Right lobe of liver (tissue), 6 donors: ENCODE measurements at regions not wholly inside any gene's neighbourhood (a gene's known extent, or its start where the extent isn't known, plus 50 kb on each side); places are given as distances from the start of the nearest gene placed in this dataset.

Experiments
- ATAC-seq, 4 donors: fragments of 200-7000 bp; cut with Tn5 transposase; one replicate each; pipeline ENCODE4 v1.9.1; 2020; ENCODE audit warnings: mild to moderate bottlenecking in 4 of 4, moderate library complexity in 4 of 4
- DNase-seq, 3 donors: peaks; one replicate each; pipeline ENCODE4 v3.0.0-alpha.2; 2020
- H3K27ac ChIP-seq, 3 donors: fragments of 200-600 bp; one replicate each; pipeline ENCODE4 v1.8.0; 2022
- H3K27me3 ChIP-seq, 2 donors: fragments of 200-600 bp; one replicate each; pipeline ENCODE4 v1.8.0; 2022
- H3K36me3 ChIP-seq, 4 donors: fragments of 200-600 bp; sonication (generic) in 1 of 4; one replicate each; pipeline versions ENCODE4 v1.5.1 to v1.8.0; 2017 to 2022; ENCODE audit warnings: control low read depth in 1 of 4
- H3K4me1 ChIP-seq, 4 donors: fragments of 200-600 bp; sonication (generic) in 1 of 4; one replicate each; pipeline versions ENCODE4 v1.5.1 to v1.8.0; 2017 to 2022; ENCODE audit warnings: control low read depth in 1 of 4
- H3K4me3 ChIP-seq, 3 donors: fragments of 200-600 bp; one replicate each; pipeline ENCODE4 v1.8.0; 2022
- H3K9me3 ChIP-seq, 4 donors: fragments of 200-600 bp; sonication (generic) in 1 of 4; one replicate each; pipeline versions ENCODE4 v1.5.1 to v1.8.0; 2017 to 2022; ENCODE audit warnings: control low read depth in 1 of 4
- POLR2A ChIP-seq: fragments of 450-650 bp; IDR thresholded peaks from one replicate; pipeline ENCODE4 v1.6.1; 2017; ENCODE audit warnings: antibody characterized with exemption, mild to moderate bottlenecking
- WGBS: methylation state at CpG from one replicate; pipeline ENCODE4 v1.1.6; 2018; ENCODE audit warnings: low coverage, low lambda C conversion rate; ENCODE audit not compliant: insufficient coverage; ENCODE audit errors: missing lambda C conversion rate; 5-methylcytosine and 5-hydroxymethylcytosine counted together
- intact Hi-C, 2 donors: fragments of 100-400 bp; cut with DNase I; formaldehyde crosslinking; loops; one replicate each; pipeline versions ENCODE4 v1.11.2 to v1.14.1; 2022
- TF ChIP-seq, protein P1 (sequence below), 4 donors: fragments of 200-600 bp in 3 of 4; fragments of 450-650 bp in 1 of 4; IDR thresholded peaks; one replicate each; pipeline versions ENCODE4 v1.5.1 to v1.8.0; 2016 to 2022; ENCODE audit warnings: antibody characterized with exemption in 4 of 4, mild to moderate bottlenecking in 2 of 4
- donor health status: DM: no; HTN: yes; CAD: no.
- donor health status: DM: no; HTN: no; CAD: no.
- donor health status: DM: no; HTN: no; CAD: no.
- donor health status: DM: no; HTN: yes; CAD: no.
- donor health status: DM: no; HTN: yes; CAD: no.

DNA sequence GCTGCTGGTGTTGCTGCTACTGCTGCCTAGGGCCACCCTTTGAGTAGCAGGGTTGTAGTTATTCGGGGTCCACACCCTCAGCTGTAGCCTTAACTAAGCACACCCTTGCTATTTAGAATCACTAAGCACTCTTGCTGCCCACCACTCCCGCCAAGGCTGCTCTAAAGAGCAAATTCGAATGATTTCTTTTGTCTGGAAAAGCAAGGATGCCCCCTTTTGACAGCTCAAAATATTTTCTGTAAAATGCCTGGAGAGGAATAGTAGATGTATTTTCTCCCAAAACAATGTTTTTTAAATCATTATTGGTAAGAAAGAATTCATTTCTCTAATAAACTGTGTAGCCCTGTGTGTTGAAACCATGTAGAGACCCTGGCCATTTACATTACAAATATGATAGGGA lies 80.8 kb upstream of the PAPOLG start:
- H3K4me1 ChIP-seq, result no peaks in the 10 kb centered on the region
- no peak for TF ChIP-seq POLR2A
- H3K9me3 ChIP-seq, result no peaks in the 10 kb centered on the region
- intact Hi-C loops, result no loop called here
- H3K27me3 ChIP-seq, result no peaks in the 10 kb centered on the region
- ATAC-seq (no peak), DNase-seq (no peak)
- 33% methylated on average over 3 of the region's 3 CpGs for WGBS
- no peaks in the 10 kb centered on the region for H3K36me3 ChIP-seq
- no peak overlapping the region for H3K27ac ChIP-seq
- H3K4me3 ChIP-seq, result no peak overlapping the region

DNA sequence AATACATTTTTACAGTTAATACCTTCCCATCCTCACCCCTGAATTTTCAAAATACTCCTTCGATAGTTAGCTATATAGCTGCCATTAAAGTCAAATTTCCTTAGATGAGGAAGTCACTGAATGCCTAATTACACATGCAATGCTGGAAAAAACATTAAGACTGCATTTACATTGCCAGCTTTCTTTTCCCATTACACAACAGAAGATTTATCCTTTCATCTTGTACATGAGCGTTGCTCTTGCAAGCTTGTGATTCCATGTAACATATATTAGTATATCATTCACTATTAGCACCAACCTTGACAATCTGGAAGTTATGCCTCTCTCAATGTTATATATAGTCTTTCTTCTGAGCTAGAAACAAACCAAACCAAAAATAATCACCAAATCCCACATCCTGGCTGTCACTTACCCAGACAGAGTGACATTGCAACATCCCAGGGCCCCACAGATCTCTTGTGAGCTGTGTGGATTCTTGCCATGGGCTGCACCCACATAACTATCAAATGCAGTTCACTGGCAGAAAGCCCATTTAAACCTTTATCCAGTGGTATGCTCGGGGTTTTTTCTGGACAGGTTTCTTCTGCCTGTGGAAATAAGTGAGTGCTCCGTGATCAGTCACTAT lies 79.2 kb upstream of the PAPOLG start:
- no peak for TF ChIP-seq POLR2A
- TF ChIP-seq, protein P1, sequence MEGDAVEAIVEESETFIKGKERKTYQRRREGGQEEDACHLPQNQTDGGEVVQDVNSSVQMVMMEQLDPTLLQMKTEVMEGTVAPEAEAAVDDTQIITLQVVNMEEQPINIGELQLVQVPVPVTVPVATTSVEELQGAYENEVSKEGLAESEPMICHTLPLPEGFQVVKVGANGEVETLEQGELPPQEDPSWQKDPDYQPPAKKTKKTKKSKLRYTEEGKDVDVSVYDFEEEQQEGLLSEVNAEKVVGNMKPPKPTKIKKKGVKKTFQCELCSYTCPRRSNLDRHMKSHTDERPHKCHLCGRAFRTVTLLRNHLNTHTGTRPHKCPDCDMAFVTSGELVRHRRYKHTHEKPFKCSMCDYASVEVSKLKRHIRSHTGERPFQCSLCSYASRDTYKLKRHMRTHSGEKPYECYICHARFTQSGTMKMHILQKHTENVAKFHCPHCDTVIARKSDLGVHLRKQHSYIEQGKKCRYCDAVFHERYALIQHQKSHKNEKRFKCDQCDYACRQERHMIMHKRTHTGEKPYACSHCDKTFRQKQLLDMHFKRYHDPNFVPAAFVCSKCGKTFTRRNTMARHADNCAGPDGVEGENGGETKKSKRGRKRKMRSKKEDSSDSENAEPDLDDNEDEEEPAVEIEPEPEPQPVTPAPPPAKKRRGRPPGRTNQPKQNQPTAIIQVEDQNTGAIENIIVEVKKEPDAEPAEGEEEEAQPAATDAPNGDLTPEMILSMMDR (IDR thresholded peaks at IDR 0.05), result no peak
- no peak for ATAC-seq

DNA sequence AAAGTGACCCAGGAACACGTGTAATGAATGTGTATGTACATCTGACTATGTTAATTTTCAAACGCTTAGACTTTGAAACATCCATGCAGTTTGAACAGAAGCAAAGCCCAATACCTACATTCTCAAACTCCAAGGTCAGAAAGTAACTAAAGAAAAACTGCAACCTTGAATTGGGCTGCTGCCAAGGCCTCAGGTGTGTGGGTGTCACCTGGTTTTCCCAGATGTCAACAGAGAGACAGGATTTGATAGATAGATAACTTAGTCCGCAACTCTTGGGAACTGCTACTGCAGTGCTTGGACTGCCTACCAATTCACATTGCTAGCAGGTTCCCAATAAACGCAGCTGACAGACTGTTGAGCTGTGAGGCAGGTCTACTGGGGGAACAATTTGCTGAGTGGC lies 78.7 kb upstream of the PAPOLG start:
- WGBS, result 18% methylated on average over 3 of the region's 4 CpGs

More for the DNA sequence above, 79.2 kb upstream of the PAPOLG start:
- Histone ChIP-seq H3K4me3 (no peak overlapping the region), H3K27me3 (no peaks in the 10 kb centered on the region), H3K27ac (no peak overlapping the region), H3K4me1 (no peaks in the 10 kb centered on the region), H3K9me3 (no peaks in the 10 kb centered on the region), H3K36me3 (no peaks in the 10 kb centered on the region)
- 34% methylated on average over 4 of the region's 4 CpGs for WGBS
- DNase-seq, result no peak
- intact Hi-C loops, result no loop called here

DNA sequence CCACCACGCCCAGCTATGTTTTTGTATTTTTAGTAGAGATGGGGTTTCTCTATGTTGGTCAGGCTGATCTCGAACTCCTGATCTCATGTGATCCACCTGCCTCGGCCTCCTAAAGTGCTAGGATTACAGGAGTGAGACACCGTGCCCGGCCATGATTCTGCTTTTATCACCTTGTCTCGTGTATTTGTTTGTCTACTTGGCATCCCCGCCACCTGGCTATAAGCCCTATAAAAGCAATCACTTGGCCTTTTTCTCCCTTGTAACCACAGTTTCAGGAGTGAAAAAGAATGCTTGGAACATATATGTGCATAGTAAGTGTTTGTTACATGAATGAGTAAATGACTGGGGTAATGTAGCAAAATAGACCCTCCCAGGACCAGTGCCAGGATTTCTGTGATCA lies 77.5 kb upstream of the PAPOLG start:
- Histone ChIP-seq H3K27ac (no peak overlapping the region), H3K4me1 (no peaks in the 10 kb centered on the region), H3K9me3 (no peaks in the 10 kb centered on the region), H3K27me3 (no peaks in the 10 kb centered on the region), H3K4me3 (no peak overlapping the region), H3K36me3 (no peaks in the 10 kb centered on the region)
- TF ChIP-seq POLR2A, result no peak
- TF ChIP-seq, protein P1 (IDR thresholded peaks at IDR 0.05), result no peak
- DNase-seq (no peak), ATAC-seq (no peak)
- intact Hi-C loops, result no loop called here
- 54% methylated on average over 7 of the region's 7 CpGs for WGBS

More for the DNA sequence above, 78.7 kb upstream of the PAPOLG start:
- intact Hi-C loops, result no loop called here
- no peaks in the 10 kb centered on the region for H3K4me1 ChIP-seq
- no peaks in the 10 kb centered on the region for H3K9me3 ChIP-seq
- ATAC-seq (no peak), DNase-seq (no peak)
- no peak overlapping the region for H3K27ac ChIP-seq
- H3K4me3 ChIP-seq, result no peak overlapping the region
- H3K36me3 ChIP-seq, result no peaks in the 10 kb centered on the region
- no peaks in the 10 kb centered on the region for H3K27me3 ChIP-seq
- no peak for TF ChIP-seq POLR2A
- TF ChIP-seq, protein P1 (IDR thresholded peaks at IDR 0.05), result no peak

DNA sequence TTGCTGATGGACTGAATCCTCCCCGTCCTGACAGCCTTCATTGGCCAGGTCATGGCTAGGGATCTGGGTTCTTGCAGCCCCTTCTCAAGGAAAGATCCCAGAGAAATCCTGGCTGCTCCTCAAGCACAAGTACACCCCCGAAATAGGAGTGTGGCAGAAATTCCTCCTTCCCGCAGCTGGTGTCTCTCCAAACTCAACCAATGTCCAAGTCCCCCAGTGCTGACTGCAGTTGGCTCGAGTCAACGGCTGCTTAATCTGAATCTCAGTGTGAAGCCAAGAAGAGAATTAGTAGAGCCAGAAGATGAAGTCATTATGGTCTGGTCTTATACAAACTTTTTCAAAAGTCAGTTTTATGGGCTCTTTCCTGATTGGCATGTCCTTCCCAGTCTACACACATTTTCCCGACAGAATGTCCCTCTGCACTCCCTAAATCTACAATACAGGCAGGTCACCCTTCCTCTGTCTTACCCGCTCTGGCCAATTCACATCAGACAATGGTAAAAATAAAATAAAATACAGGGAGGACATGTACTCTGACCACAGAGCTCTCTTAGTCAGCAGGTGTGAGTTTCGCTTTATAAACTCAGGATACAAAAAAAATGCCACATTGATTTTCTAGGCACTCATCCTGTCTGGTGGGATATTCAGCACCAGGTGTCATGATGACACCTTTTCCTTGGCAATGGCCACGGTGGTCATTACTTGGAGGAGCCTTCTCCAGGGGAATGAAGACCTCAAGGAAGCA lies 76.9 kb upstream of the PAPOLG start:
- no peaks in the 10 kb centered on the region for H3K9me3 ChIP-seq
- no peak for ATAC-seq
- H3K36me3 ChIP-seq, result no peaks in the 10 kb centered on the region
- H3K4me3 ChIP-seq, result no peak overlapping the region
- H3K27me3 ChIP-seq, result no peaks in the 10 kb centered on the region
- intact Hi-C loops, result no loop called here
- 55% methylated on average over 9 of the region's 9 CpGs for WGBS
- DNase-seq, result no peak
- no peak overlapping the region for H3K27ac ChIP-seq
- H3K4me1 ChIP-seq, result no peaks in the 10 kb centered on the region
- no peak for TF ChIP-seq POLR2A
- TF ChIP-seq, protein P1 (IDR thresholded peaks at IDR 0.05), result no peak
